GM15510 (cell line): ENCODE measurements at regions not wholly inside any gene's neighbourhood (a gene's known extent, or its start where the extent isn't known, plus 50 kb on each side); places are given as distances from the start of the nearest gene placed in this dataset.

Experiments used
- POLR2A ChIP-seq: IDR thresholded peaks from 3 replicates; pipeline ENCODE4 v1.6.1; 2011; ENCODE audit warnings: borderline replicate concordance; ENCODE audit not compliant: insufficient read length; ENCODE audit errors: extremely low read depth

DNA sequence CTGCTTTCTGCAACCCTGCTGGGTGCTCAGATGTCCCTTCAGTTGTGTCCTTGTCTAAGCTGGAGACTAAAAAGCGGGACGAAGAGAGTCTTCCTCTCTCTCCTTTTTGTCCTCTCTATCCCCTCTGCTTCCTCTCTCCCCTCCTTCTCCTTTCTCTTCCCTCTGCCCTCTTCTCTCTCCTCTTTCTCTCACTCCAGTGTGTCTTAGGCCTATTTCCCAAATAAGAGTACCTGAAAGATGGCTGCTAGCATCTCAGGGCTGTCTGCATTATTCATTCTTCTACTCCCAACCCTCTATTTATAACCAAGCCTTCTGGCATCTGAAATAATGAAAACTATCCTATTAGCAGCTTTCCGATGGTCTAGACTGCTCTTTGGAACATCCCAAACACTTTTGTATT lies 729.8 kb downstream of the UQCRFS1 start:
- no peak for TF ChIP-seq POLR2A

GRCh38 chr19:28482221-28482620 lies 730.7 kb downstream of the UQCRFS1 start:
- no peak for TF ChIP-seq POLR2A

DNA sequence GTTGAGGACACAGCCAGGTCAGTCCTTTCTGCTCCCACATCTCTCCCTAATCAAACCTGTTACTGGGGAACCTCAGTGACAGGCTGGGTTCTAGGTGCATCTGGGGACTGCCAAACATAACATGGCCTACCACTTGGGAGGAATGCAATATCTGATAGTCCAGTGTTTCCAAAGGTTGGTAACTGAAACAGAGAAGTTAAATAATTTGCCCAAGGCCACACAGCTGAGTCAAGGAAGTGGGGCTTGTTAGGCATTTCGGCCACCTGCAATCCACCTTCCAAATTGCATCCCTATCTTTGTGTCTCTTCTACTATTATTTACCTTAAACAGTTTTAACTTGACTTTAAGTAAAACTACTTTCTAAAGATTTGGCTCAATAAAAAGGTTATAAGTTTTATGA lies 731.3 kb downstream of the UQCRFS1 start:
- TF ChIP-seq POLR2A: no peak

GRCh38 chr19:28475525-28475924 lies 737.4 kb downstream of the UQCRFS1 start:
- no peak for TF ChIP-seq POLR2A

GRCh38 chr19:28472843-28473242 lies 740.1 kb downstream of the UQCRFS1 start:
- TF ChIP-seq POLR2A: no peak

DNA sequence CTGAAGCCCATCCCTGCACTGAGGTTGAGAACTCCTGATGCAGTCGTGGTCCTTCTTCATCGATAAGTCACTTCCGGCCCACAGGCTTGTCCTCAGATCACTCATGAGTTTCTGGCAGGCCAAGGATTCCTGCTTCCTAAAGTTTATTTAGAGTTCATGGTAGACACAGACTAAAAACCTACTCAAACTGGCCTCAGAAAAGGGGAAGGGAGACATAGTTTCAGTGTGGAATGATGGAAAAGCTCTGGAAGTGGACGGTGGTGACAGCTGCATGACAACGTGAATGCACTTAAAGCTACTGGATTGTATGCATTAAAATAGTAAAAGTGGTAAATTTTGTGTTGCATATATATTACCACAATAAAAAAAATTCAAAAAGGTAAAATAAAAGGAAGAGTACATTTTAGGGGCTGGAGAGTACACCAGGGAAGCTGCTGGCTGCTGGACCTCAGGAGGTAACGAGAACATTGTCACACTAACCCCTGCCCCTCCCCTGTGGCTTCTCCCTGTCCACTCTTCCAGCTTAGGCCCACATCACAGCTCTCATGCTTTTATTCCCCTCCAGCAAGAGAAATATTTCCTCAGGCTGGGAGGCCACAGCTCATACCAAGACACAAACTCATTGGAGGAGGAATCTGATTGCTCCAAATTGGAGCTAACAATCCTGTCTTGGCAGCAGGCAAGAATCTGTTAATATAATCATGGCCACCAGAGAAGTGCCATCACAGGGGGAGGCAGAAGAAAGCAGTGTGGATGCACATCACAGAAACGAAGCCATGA lies 741.0 kb downstream of the UQCRFS1 start:
- TF ChIP-seq POLR2A: no peak

- TF ChIP-seq POLR2A: no peak
Measured at GRCh38 chr19:28469544-28469943, 743.4 kb downstream of the UQCRFS1 start.

DNA sequence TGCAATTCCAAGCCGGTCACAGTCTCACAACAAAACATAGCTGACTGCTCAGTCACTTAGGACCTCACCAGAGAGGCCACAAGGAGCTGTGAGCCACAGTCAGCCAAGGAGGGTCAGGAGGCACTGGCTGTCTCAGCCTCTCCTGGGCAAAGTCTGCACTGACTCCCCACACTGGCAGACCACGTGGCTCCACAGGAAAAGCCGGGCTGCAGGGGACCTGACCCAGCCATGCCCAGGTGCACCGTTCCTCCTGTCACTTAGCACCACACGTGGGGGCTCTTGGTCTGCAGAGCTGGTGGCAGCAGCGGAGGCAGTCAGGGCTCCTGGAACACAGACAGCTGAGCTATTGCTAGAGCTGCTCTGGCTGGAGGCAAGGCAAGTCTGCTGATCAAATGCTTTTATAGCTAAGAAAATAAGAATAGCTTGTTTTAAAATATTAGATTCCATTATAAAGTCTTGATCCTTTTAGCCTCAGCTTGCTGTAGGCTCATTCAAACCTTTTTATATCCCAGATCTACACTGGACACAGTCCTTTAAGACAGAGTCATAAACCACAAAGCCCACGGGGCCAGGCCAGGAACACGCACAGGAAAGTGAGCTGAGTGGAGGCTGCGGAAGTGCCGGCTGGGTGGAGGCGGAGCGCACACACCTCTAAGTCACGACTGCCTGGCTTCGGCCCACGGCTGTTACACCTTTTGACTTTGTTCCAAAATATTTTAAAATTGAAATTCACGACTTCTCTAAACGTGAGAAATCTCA lies 744.1 kb downstream of the UQCRFS1 start:
- no peak for TF ChIP-seq POLR2A

GRCh38 chr19:28466107-28467045 lies 746.6 kb downstream of the UQCRFS1 start:
- TF ChIP-seq POLR2A: no peak

- TF ChIP-seq POLR2A: no peak
Measured at GRCh38 chr19:28465371-28466086, 747.4 kb downstream of the UQCRFS1 start.

GRCh38 chr19:28463493-28464053 lies 749.4 kb downstream of the UQCRFS1 start:
- no peak for TF ChIP-seq POLR2A

- TF ChIP-seq POLR2A: no peak
Measured at GRCh38 chr19:28457620-28458019, 755.3 kb downstream of the UQCRFS1 start.

DNA sequence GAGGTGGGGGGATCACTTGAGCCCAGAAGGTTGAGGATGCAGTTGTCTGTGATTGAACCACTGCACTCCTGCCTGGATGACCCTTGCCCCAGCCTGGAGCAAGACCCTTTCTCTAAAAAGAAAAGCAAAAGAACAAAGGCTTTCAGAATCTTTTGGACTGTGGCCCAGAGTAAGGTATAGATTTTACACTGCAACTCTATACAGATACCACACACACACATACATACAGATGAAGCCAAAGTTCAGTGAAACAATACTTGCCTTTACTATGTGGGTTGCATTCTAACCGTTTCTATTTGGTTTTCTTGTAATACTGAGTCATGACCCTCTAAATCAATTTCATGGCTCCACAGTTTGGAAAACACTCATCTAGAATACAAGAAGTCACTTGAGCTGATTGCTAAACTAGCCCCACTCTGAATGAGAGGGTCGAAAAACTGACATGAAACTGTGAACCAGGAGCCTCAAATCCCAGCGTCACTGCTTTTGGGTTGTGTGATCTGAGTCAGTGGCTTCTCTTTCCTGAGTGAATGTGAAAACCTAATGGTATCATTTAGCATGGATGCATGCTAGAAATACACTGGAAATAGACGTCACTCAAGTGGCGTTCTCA lies 756.1 kb downstream of the UQCRFS1 start:
- no peak for TF ChIP-seq POLR2A
